ENCODE measurements at regions not wholly inside any gene's neighbourhood (a gene's known extent, or its start where the extent isn't known, plus 50 kb on each side); places are given as distances from the start of the nearest gene placed in this dataset.

DNA sequence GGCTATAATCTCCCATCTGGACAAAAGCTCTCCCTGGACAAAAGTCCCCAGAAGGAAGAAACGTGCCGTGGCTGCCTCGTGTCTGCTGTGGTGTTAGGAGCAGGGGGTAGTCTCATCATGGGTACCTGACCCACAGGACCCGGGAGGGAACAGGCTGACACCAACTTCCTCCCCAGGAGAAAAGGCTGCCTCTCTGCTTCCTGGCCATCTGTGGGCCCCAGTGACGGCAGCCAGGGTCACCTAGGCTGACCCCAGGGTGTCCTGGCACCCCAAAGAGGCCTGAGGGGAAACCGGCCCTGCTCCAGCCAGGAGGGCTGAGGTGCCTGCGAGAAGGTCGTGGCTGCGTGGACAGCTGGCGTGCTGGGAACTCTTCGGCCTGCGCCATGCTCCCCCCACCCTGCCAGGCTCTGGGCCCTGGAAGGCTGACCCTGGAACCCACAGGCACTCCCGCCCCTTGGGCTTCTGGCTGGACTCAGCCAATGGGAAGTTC, 133.9 kb downstream of the RFLNA start:
- H3K36me3 ChIP-seq, result peaks cover 29 to 50% of the 10 kb centered on the region in 2 donors
- H3K27me3 ChIP-seq, result no peaks in the 10 kb centered on the region
- H3K9me3 ChIP-seq, result no peaks in the 10 kb centered on the region
- H3K27ac ChIP-seq, result peak overlapping the region in 1 of 2 donors; percentile 25
- intact Hi-C loops (cut with DNase I), result loop anchor here (10.0 kb wide), 1 partner anchor 1044 kb away; the partner anchor contains the start of gene KMT5A
- no peak for DNase-seq (ENCODE audit: low spot score in 2 of 2)
- peaks cover 5 to 12% of the 10 kb centered on the region in 2 donors for H3K4me1 ChIP-seq
- no peak overlapping the region for H3K4me3 ChIP-seq
- TF ChIP-seq, protein P1, sequence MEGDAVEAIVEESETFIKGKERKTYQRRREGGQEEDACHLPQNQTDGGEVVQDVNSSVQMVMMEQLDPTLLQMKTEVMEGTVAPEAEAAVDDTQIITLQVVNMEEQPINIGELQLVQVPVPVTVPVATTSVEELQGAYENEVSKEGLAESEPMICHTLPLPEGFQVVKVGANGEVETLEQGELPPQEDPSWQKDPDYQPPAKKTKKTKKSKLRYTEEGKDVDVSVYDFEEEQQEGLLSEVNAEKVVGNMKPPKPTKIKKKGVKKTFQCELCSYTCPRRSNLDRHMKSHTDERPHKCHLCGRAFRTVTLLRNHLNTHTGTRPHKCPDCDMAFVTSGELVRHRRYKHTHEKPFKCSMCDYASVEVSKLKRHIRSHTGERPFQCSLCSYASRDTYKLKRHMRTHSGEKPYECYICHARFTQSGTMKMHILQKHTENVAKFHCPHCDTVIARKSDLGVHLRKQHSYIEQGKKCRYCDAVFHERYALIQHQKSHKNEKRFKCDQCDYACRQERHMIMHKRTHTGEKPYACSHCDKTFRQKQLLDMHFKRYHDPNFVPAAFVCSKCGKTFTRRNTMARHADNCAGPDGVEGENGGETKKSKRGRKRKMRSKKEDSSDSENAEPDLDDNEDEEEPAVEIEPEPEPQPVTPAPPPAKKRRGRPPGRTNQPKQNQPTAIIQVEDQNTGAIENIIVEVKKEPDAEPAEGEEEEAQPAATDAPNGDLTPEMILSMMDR (IDR thresholded peaks at IDR 0.05), result no peak

DNA sequence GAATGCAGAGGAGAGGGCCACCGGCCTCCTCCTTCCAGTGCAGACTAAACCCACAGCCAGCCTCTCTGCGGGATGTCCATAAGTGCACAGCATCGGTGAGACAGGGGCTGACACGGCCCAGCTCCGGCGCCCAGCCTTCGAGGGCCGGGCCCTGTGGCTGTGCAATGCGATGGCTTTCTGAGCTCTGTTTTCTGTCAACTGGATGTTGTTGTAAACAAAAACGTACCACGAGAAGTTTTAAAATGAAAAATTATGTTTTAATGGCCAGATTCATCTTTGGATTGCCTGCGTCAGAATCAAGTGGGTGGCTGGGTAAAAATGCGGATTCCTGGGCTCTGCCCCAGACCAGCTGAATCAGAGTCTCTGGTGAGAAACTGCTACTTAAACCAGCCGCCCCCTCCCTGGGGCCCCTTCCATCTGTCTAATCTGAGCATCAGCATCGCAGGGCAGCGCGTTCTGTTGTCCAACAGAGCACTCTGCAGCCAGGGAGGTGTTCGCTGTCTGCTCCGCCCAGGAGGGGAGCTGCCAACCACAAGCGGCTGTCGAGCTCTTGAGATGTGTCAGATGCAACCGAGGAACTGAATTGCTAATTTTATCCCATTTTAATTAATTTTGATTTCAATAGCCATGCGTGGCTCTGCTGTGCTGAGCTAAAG, 133.4 kb downstream of the RFLNA start:
- intact Hi-C loops (cut with DNase I), result loop anchor here (10.0 kb wide), 1 partner anchor 1043 kb away; the partner anchor contains the start of gene KMT5A
- Histone ChIP-seq H3K9me3 (no peaks in the 10 kb centered on the region), H3K4me3 (no peak overlapping the region), H3K27ac (peak overlapping the region; percentile 25 to 28), H3K27me3 (no peaks in the 10 kb centered on the region), H3K36me3 (peaks cover 29 to 50% of the 10 kb centered on the region in 2 donors), H3K4me1 (peaks cover under 1 to 13% of the 10 kb centered on the region in 2 donors)
- DNase-seq (ENCODE audit: low spot score in 2 of 2), result no peak
- TF ChIP-seq, protein P1 (IDR thresholded peaks at IDR 0.05), result no peak

DNA sequence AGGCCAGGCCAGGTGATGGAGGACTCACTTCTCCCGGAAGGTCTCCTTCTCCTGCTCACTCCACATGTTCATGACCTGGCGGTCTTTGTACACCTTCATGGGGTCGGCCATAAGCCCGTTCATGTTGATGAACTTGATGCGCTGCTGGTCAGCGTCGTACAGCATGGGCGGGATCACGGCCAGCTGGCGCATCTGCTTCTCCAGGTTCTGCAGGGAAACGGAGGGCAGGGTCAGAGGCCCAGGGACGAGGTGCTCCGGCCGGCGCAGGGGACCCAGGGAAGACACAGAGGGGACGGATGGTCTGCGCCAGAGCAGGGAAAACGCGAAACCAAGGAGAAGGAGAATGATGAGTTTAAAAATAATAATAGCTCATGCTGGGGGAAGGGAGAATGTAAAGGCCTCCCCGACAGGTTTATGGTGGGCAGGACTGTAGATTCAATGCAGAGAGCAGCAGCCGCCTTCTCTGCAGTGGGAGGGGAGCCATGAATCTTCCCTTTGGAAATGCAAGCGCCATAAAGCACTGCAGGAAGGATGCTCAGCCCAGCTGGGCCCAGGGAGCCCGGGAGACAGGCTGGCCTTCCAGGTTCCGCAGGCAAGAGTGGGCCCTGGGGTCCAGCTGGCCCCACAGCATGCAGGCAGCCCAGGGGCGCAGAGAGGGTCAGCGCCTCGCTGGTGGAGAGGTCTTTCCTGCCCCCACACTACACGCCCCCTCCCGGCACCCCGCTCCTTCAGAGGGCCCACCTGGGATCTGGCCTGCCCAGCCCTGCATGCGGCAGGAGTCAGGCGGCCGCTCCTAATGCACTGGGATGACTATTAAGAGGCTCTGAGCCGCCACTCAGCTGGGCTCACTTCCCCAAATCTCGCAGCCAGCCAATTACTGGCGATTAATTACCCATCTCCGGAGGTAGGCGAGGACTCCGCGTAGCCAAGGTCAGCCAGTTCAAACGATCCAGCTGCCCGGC, 132.0 kb downstream of the RFLNA start:
- intact Hi-C loops (cut with DNase I), result loop anchor here (10.0 kb wide), 1 partner anchor 1042 kb away; the partner anchor contains the start of gene KMT5A
- TF ChIP-seq, protein P1 (IDR thresholded peaks at IDR 0.05), result no peak
- Histone ChIP-seq H3K4me1 (peaks cover 4 to 20% of the 10 kb centered on the region in 2 donors), H3K4me3 (no peak overlapping the region), H3K27ac (peak overlapping the region; percentile 28 to 41), H3K36me3 (peaks cover 29 to 50% of the 10 kb centered on the region in 2 donors), H3K27me3 (no peaks in the 10 kb centered on the region), H3K9me3 (no peaks in the 10 kb centered on the region)
- no peak for DNase-seq (ENCODE audit: low spot score in 2 of 2)

DNA sequence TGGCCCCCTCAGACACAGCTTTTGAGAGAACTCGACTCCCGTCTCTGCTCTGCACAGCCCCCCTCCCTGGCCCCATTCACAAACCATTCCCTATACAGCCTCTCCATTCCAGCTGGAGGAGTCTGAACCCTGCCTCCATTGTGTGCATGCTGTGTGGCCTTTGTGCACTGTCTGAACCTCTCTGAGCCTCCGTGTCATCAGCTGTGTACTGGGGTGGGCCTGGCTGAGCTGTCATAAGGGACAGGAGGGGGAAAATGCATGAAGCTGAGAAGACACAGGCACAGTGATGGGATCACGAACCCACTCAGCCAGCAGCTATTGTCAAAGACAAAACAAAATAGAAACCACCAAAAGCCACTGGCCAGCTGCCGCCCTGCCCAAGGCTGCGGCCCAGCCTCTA, 130.8 kb downstream of the RFLNA start:
- H3K27ac ChIP-seq, result no peak overlapping the region
- TF ChIP-seq, protein P1 (IDR thresholded peaks at IDR 0.05), result no peak
- H3K4me3 ChIP-seq, result no peak overlapping the region
- H3K9me3 ChIP-seq, result no peaks in the 10 kb centered on the region
- intact Hi-C loops (cut with DNase I), result loop anchor here (10.0 kb wide), 1 partner anchor 1041 kb away; the partner anchor contains the start of gene KMT5A
- H3K36me3 ChIP-seq, result peaks cover 26 to 45% of the 10 kb centered on the region in 2 donors
- no peak for DNase-seq (ENCODE audit: low spot score in 2 of 2)
- no peaks in the 10 kb centered on the region for H3K27me3 ChIP-seq
- peaks cover 10 to 28% of the 10 kb centered on the region in 2 donors for H3K4me1 ChIP-seq

DNA sequence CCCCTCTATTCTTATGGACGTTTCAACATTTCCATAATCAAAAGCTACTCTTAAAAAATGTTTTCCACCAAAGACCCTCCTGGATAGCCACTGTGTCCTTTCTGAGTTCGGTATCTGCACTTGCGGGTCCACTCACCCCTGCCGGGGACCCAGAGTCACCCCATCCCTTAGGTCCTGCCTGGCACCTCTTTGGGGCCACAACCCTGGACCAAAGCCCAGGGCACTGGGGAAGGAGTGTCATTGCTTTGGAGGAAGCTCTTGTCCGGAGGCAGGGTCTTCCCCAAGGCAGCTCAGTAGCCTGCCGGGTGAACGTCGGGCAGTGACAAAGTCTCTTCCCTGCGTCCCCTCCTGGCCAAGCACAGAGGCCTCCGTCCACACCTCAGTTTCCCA, 129.6 kb downstream of the RFLNA start:
- peaks cover 27 to 41% of the 10 kb centered on the region in 2 donors for H3K36me3 ChIP-seq
- no peak for DNase-seq (ENCODE audit: low spot score in 2 of 2)
- peaks cover 10 to 28% of the 10 kb centered on the region in 2 donors for H3K4me1 ChIP-seq
- H3K27me3 ChIP-seq, result no peaks in the 10 kb centered on the region
- intact Hi-C loops (cut with DNase I), result loop anchor here (1.0 to 10.0 kb wide), 2 partner anchors 29 to 1040 kb away; partner anchors contain the start of gene KMT5A
- no peak overlapping the region for H3K4me3 ChIP-seq
- TF ChIP-seq, protein P1 (IDR thresholded peaks at IDR 0.05), result no peak
- peak overlapping the region; percentile 39 to 91 for H3K27ac ChIP-seq
- H3K9me3 ChIP-seq, result no peaks in the 10 kb centered on the region
